ENCODE measurements at regions not wholly inside any gene's neighbourhood (a gene's known extent, or its start where the extent isn't known, plus 50 kb on each side); places are given as distances from the start of the nearest gene placed in this dataset.

DNA sequence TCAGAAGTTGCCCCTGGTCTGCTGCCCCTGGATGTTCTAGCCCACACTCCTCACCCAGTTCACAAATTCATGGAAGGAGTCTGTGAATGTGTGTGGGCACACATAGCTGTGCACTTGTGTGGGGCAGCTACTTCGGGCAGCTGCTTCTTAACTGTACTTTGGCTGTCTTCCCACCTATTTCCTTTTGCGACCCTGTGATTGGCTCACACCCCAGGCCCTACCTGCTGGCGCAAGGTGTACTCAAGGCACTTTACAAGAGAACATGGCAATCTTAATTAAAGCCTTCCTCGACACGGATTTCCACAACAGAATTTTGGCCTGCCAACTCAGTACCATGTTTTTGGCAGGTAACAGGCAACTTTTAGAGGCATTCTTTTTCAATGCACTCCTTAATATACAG is 86.5 kb upstream of the CTTNBP2NL start:
- peaks cover 9% of the 10 kb centered on the region; the same call in 1 of the 2 replicates for H3K4me1 ChIP-seq (ENCODE audit: insufficient read depth, low read length)
- no peak overlapping the region for H3K4me2 ChIP-seq (ENCODE audit: insufficient read depth, insufficient read length, low read length)
- no peaks in the 10 kb centered on the region for H3K23me2 ChIP-seq (ENCODE audit: insufficient read length, low read depth, low read length, poor library complexity, severe bottlenecking)
- H4K20me1 ChIP-seq (ENCODE audit: control insufficient read depth, insufficient read depth, insufficient read length), result no peaks in the 10 kb centered on the region
- H3K4me3 Mint-ChIP-seq, result no peak overlapping the region
- no peaks in the 10 kb centered on the region for H3K79me2 ChIP-seq (ENCODE audit: insufficient read depth, low read length)
- H2BK120ac ChIP-seq (ENCODE audit: low read depth, low read length, poor library complexity, severe bottlenecking), result no peak overlapping the region
- no peak overlapping the region for H3T11ph ChIP-seq (ENCODE audit: low read length)
- H4K91ac ChIP-seq (ENCODE audit: insufficient read length, low read depth, low read length), result no peak overlapping the region
- no peak overlapping the region for H3K4ac ChIP-seq (ENCODE audit: low read depth, low read length)
- H2BK20ac ChIP-seq (ENCODE audit: low read depth, low read length, poor library complexity, severe bottlenecking), result no peak overlapping the region
- H4K5ac ChIP-seq (ENCODE audit: insufficient read length, low read depth, low read length), result no peak overlapping the region
- H3K23ac ChIP-seq (ENCODE audit: insufficient read length, low read depth, low read length), result no peak overlapping the region
- no peak overlapping the region for H2BK15ac ChIP-seq (ENCODE audit: low read depth, low read length)
- H3K18ac ChIP-seq (ENCODE audit: insufficient read length, low read depth, low read length), result no peak overlapping the region
- no peaks in the 10 kb centered on the region for H3K9me3 ChIP-seq (ENCODE audit: control insufficient read depth, low read depth, low read length)
- H2AFZ ChIP-seq (ENCODE audit: low read length), result no peak overlapping the region
- no peak overlapping the region for H3K9ac ChIP-seq (ENCODE audit: extremely low read depth, insufficient read length, low read length)
- H2BK5ac ChIP-seq (ENCODE audit: insufficient read length, low read length), result no peak overlapping the region
- no peaks in the 10 kb centered on the region for H3K79me1 ChIP-seq (ENCODE audit: insufficient read depth, low read depth, low read length, poor library complexity, severe bottlenecking)
- no peak overlapping the region for H3K56ac ChIP-seq (ENCODE audit: insufficient read length, low read depth, low read length)
- no peaks in the 10 kb centered on the region; a peak in 1 of 7 replicates for H3K36me3 Mint-ChIP-seq (ENCODE audit: insufficient read depth in 1 of 3, low read depth in 3 of 3)
- H2BK12ac ChIP-seq (ENCODE audit: insufficient read length, low read depth, low read length), result no peak overlapping the region
- peaks cover 6% of the 10 kb centered on the region for H3K27me3 Mint-ChIP-seq (ENCODE audit: low read depth)
- no peak for TF ChIP-seq CTCF (conservative IDR thresholded peaks at IDR 0.05)
- peaks cover 2% of the 10 kb centered on the region in 2 experiments; a peak in 4 of 5 replicates for H3K9me3 Mint-ChIP-seq
- H2AK5ac ChIP-seq (ENCODE audit: insufficient read length, low read length), result no peak overlapping the region
- no peak overlapping the region for H3K14ac ChIP-seq (ENCODE audit: insufficient read depth, low read length)
- no peak for DNase-seq
- H4K8ac ChIP-seq (replicated peaks; ENCODE audit: insufficient read length, low read depth, low read length), result no peak overlapping the region
- H3K27me3 ChIP-seq (ENCODE audit: insufficient read depth, low read length), result no peaks in the 10 kb centered on the region
- H3K4me1 Mint-ChIP-seq, result peaks cover 21 to 23% of the 10 kb centered on the region in 2 experiments
- H3K27ac ChIP-seq (ENCODE audit: insufficient read length, low read depth, low read length), result no peak overlapping the region
- H3K27ac Mint-ChIP-seq, result no peak overlapping the region
- WGBS (ENCODE audit: extremely low coverage, insufficient read length, low lambda C conversion rate), result no CpG with 5 or more reads among the region's 5 CpGs

Data from H9 (cell line).